EL (cell line): ENCODE measurements at regions not wholly inside any gene's neighbourhood (a gene's known extent, or its start where the extent isn't known, plus 50 kb on each side); places are given as distances from the start of the nearest gene placed in this dataset.
"Not testable (repeated sequence)": the region's sequence is repeated elsewhere in the genome, so short reads cannot be mapped to it uniquely, and the experiment has no call there.

Experiments
- DNase-seq: peaks from one replicate; pipeline ENCODE4 v3.0.0-alpha.2; 2016

- DNase-seq, result no peak
Observed at GRCh38 chr3:8020047-8020841, 481.4 kb upstream of the LMCD1 start.

- DNase-seq, result no peak
Observed at GRCh38 chr3:8027954-8028353, 473.7 kb upstream of the LMCD1 start.

GRCh38 chr3:8050283-8050682 is 451.3 kb upstream of the LMCD1 start:
- DNase-seq, result no peak

GRCh38 chr3:8052659-8053058 is 449.0 kb upstream of the LMCD1 start:
- DNase-seq, result no peak

GRCh38 chr3:8068135-8068534 is 433.5 kb upstream of the LMCD1 start:
- DNase-seq, result not testable (repeated sequence)

GRCh38 chr3:8069471-8069870 is 432.2 kb upstream of the LMCD1 start:
- no peak for DNase-seq

GRCh38 chr3:8070011-8070410 is 431.6 kb upstream of the LMCD1 start:
- DNase-seq, result no peak

- not testable (repeated sequence) for DNase-seq
Observed at GRCh38 chr3:8074740-8075139, 426.9 kb upstream of the LMCD1 start.

- DNase-seq, result no peak
Observed at GRCh38 chr3:8077126-8077525, 424.5 kb upstream of the LMCD1 start.

GRCh38 chr3:8080464-8080863 is 421.2 kb upstream of the LMCD1 start:
- DNase-seq, result no peak

GRCh38 chr3:8085498-8085897 is 416.1 kb upstream of the LMCD1 start:
- DNase-seq, result no peak

- DNase-seq, result no peak
Observed at GRCh38 chr3:8087951-8088350, 413.7 kb upstream of the LMCD1 start.

GRCh38 chr3:8094415-8094814 is 407.2 kb upstream of the LMCD1 start:
- DNase-seq, result no peak

GRCh38 chr3:8095724-8096123 is 405.9 kb upstream of the LMCD1 start:
- DNase-seq, result no peak

- no peak for DNase-seq
Observed at GRCh38 chr3:8097690-8098089, 403.9 kb upstream of the LMCD1 start.

- DNase-seq, result no peak
Observed at GRCh38 chr3:8103954-8104353, 397.7 kb upstream of the LMCD1 start.

- DNase-seq, result no peak
Observed at GRCh38 chr3:8106921-8107320, 394.7 kb upstream of the LMCD1 start.

- DNase-seq, result peak; percentile 52
Observed at GRCh38 chr3:8110966-8111798, 390.4 kb upstream of the LMCD1 start.

- no peak for DNase-seq
Observed at GRCh38 chr3:8112587-8112986, 389.0 kb upstream of the LMCD1 start.

- no peak for DNase-seq
Observed at GRCh38 chr3:8113626-8114025, 388.0 kb upstream of the LMCD1 start.

GRCh38 chr3:8128686-8129085 is 372.9 kb upstream of the LMCD1 start:
- DNase-seq, result no peak

GRCh38 chr3:8136553-8136952 is 365.1 kb upstream of the LMCD1 start:
- DNase-seq, result no peak

GRCh38 chr3:8143186-8143585 is 358.4 kb upstream of the LMCD1 start:
- no peak for DNase-seq

- no peak for DNase-seq
Observed at GRCh38 chr3:8145661-8146060, 356.0 kb upstream of the LMCD1 start.
